AG10803 (cell line): ENCODE measurements at regions not wholly inside any gene's neighbourhood (a gene's known extent, or its start where the extent isn't known, plus 50 kb on each side); places are given as distances from the start of the nearest gene placed in this dataset.
"Not testable (repeated sequence)": the region's sequence is repeated elsewhere in the genome, so short reads cannot be mapped to it uniquely, and the experiment has no call there.

ENCODE experiments used
- DNase-seq: peaks from one replicate; pipeline ENCODE4 v3.0.0; 2010; ENCODE audit warnings: low read depth
- H3K4me3 ChIP-seq: 2 replicates; pipeline ENCODE4 v1.5.1; 2011; ENCODE audit warnings: mild to moderate bottlenecking, low read length, control low read depth

DNA sequence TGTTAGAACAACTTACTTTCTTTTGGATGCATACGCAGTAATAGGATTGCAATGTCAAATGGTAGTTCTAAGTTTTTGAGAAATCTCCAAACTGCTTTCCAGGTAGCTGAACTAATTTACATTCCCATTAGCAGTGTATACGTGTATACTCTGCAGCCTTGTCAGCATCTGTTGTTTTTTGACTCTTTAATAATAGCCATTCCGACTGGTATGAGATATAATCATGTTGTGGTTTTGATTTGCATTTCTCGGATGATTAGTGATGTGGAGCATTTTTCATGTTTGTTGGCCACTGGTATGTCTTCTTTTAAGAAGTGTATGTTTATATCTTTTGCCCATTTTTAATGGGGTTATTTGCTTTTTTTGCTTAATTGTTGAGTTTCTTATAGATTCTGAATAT lies 76.9 kb upstream of the HNRNPA1L2 start:
- not testable (repeated sequence) for H3K4me3 ChIP-seq, DNase-seq

DNA sequence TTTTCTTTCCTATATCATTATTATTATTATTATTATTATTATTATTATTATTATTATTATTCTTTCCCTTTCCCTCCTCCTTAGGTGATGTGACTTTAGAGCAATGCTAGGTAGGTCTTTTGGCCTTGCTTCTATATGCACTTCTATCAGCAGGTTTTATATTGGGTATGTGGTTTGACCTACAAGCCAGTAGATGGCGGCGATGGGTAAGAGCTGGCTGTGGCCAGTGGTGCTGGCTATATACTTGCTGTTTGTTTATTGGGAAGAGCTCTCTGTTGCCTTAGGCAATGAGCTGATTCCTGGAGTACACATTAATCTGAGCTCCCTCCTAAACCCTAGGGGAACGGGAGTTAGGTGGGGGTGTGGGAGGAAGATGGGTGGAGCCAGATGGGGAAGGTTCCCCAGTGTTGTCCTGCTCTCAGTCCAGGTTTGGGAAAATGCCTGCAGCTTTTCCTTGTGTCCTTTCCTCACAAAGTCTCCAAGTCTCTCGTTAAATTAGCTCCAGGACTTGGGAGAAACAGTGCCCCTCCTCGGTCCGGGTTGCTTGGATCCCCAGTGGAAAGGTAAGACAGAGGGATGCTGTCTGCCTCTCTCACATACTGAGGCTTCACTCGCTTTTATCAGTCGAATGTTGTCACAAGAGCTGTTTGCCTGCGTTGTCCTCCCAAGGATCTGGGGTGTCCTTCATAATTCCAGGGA lies 72.2 kb upstream of the HNRNPA1L2 start:
- peak; percentile 4 for DNase-seq
- not testable (repeated sequence) for H3K4me3 ChIP-seq

DNA sequence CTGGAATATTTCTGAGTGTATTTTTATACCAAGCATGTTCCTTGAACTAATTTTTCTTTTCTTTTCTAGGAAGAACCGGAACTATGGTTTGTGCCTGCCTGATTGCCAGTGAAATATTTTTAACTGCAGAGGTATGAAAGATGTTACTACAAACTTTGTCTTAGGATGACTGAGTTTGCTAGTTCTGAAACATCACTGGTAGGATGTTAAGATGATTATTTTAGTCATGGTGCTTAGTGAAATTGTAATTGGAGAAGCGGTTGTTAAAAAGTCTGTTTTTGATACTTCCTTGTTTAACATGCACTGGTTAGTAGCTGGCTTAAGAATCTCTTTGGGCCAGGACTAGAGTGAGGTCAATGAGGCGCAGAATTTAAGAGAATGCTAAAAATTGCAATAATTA lies 71.1 kb upstream of the HNRNPA1L2 start:
- not testable (repeated sequence) for DNase-seq, H3K4me3 ChIP-seq

DNA sequence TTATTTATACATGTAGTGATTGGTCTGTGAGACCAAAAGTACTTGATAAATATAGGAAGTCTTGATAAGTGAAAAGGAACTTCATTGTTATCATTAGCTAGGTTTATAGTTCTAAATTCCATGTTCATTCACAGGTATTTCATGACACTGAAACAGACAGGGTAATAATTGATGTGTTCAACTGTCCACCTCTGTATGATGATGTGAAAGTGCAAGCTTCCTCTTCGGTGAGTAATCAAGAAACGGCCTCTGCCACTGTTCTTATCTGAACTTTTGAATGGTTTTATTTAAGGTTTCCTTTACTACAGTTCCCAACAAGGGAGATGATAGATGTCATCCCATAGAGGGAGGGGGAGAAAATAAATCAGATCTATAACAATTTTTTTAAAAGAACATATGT lies 59.3 kb upstream of the HNRNPA1L2 start:
- DNase-seq, H3K4me3 ChIP-seq: not testable (repeated sequence)
